PFSK-1 (cell line): ENCODE measurements at regions not wholly inside any gene's neighbourhood (a gene's known extent, or its start where the extent isn't known, plus 50 kb on each side); places are given as distances from the start of the nearest gene placed in this dataset.

Experiments
- FOXP2 ChIP-seq: optimal IDR thresholded peaks from 2 replicates; pipeline ENCODE3; 2011; ENCODE audit warnings: borderline replicate concordance, control low read depth, inconsistent platforms; ENCODE audit not compliant: insufficient read depth; ENCODE audit errors: extremely low read length, extremely low read depth
- POLR2AphosphoS5 ChIP-seq: IDR thresholded peaks from 2 replicates; pipeline ENCODE4 v1.6.1; 2012; ENCODE audit warnings: low read depth, mild to moderate bottlenecking, control low read depth, low read length, moderate library complexity
- REST ChIP-seq, 2 experiments: IDR thresholded peaks; 2 replicates each; pipeline versions ENCODE4 v1.6.1 to v1.8.0; 2011 to 2012; ENCODE audit warnings: low read depth in 2 of 2, low read length in 2 of 2, control low read depth in 1 of 2, inconsistent platforms in 1 of 2, mild to moderate bottlenecking in 1 of 2, moderate library complexity in 1 of 2; ENCODE audit not compliant: insufficient read depth in 1 of 2
- SIN3A ChIP-seq: IDR thresholded peaks from 2 replicates; pipeline ENCODE4 v1.6.1; 2012; ENCODE audit warnings: mild to moderate bottlenecking, low read length, moderate library complexity, borderline replicate concordance; ENCODE audit not compliant: insufficient read depth
- TAF1 ChIP-seq: IDR thresholded peaks from 2 replicates; pipeline ENCODE4 v1.6.1; 2012; ENCODE audit warnings: low read length, control low read depth, borderline replicate concordance; ENCODE audit not compliant: insufficient read depth

- TF ChIP-seq POLR2AphosphoS5 (no peak), TAF1 (no peak), REST (IDR thresholded peaks at IDR 0.05; ENCODE audit: insufficient read depth in 1 of 2, low read depth in 2 of 2, low read length in 2 of 2) (no peak)
These were observed 82.6 kb downstream of the EN1 start for GRCh38 chr2:118764855-118765254.

GRCh38 chr2:118763797-118764196 lies 83.7 kb downstream of the EN1 start:
- no peak for TF ChIP-seq POLR2AphosphoS5
- no peak for TF ChIP-seq SIN3A
- no peak for TF ChIP-seq TAF1
- no peak for TF ChIP-seq FOXP2
- no peak for TF ChIP-seq REST (IDR thresholded peaks at IDR 0.05; ENCODE audit: insufficient read depth in 1 of 2, low read depth in 2 of 2, low read length in 2 of 2)

- TF ChIP-seq FOXP2 = no peak
- TF ChIP-seq TAF1 = no peak
These were observed 85.2 kb downstream of the EN1 start for GRCh38 chr2:118762290-118762689.

- TF ChIP-seq FOXP2 (no peak), TAF1 (no peak), SIN3A (no peak), POLR2AphosphoS5 (no peak), REST (IDR thresholded peaks at IDR 0.05; ENCODE audit: insufficient read depth in 1 of 2, low read depth in 2 of 2, low read length in 2 of 2) (no peak)
These were observed 85.7 kb downstream of the EN1 start for GRCh38 chr2:118761771-118762170.

- no peak for TF ChIP-seq FOXP2
- TF ChIP-seq SIN3A = no peak
- no peak for TF ChIP-seq POLR2AphosphoS5
- TF ChIP-seq REST (IDR thresholded peaks at IDR 0.05; ENCODE audit: insufficient read depth in 1 of 2, low read depth in 2 of 2, low read length in 2 of 2) = no peak
- TF ChIP-seq TAF1 = no peak
These were observed 91.5 kb downstream of the EN1 start for GRCh38 chr2:118755901-118756300.
